Heart left ventricle (tissue), 16 donors: ENCODE measurements at regions not wholly inside any gene's neighbourhood (a gene's known extent, or its start where the extent isn't known, plus 50 kb on each side); places are given as distances from the start of the nearest gene placed in this dataset.

ENCODE experiments used
- ATAC-seq, 4 donors: fragments of 200-7000 bp; cut with Tn5 transposase; one replicate each; pipeline ENCODE4 v1.9.1; 2020 to 2022; ENCODE audit warnings: moderate library complexity in 4 of 4, mild to moderate bottlenecking in 3 of 4, moderate number of reproducible peaks in 1 of 4
- DNase-seq, 5 donors: peaks; one replicate each; pipeline ENCODE4 v3.0.0-alpha.2; 2020
- H3K27ac ChIP-seq, 12 donors: fragments of 200-600 bp; sonication (generic) in 4 of 12; one replicate each; pipeline versions ENCODE4 v1.5.0 to v1.8.0; 2016 to 2022; ENCODE audit warnings: mild to moderate bottlenecking in 2 of 12
- H3K27me3 ChIP-seq, 9 donors: fragments of 200-600 bp; sonication (generic) in 2 of 9; one replicate each; pipeline versions ENCODE4 v1.5.1 to v1.8.0; 2016 to 2022; ENCODE audit warnings: mild to moderate bottlenecking in 3 of 9
- H3K36me3 ChIP-seq, 9 donors: fragments of 200-600 bp; sonication (generic) in 2 of 9; one replicate each; pipeline versions ENCODE4 v1.5.0 to v1.8.0; 2018 to 2022; ENCODE audit warnings: mild to moderate bottlenecking in 2 of 9
- H3K4me1 ChIP-seq, 12 donors: fragments of 200-600 bp; sonication (generic) in 4 of 12; one replicate each; pipeline versions ENCODE4 v1.5.0 to v1.8.0; 2016 to 2022; ENCODE audit warnings: mild to moderate bottlenecking in 3 of 12
- H3K4me3 ChIP-seq, 12 donors: fragments of 200-600 bp; sonication (generic) in 4 of 12; one replicate each; pipeline versions ENCODE4 v1.5.0 to v1.8.0; 2017 to 2022; ENCODE audit warnings: mild to moderate bottlenecking in 9 of 12, moderate library complexity in 4 of 12
- H3K9me3 ChIP-seq, 12 donors: fragments of 200-600 bp; sonication (generic) in 4 of 12; one replicate each; pipeline versions ENCODE4 v1.5.0 to v1.8.0; 2016 to 2022; ENCODE audit warnings: mild to moderate bottlenecking in 1 of 12
- POLR2A ChIP-seq, 2 donors: fragments of 450-650 bp; IDR thresholded peaks; one replicate each; pipeline ENCODE4 v1.6.1; 2017; ENCODE audit warnings: antibody characterized with exemption in 2 of 2, mild to moderate bottlenecking in 2 of 2, moderate library complexity in 2 of 2
- WGBS, 4 donors: extraction: QIAGEN DNeasy Blood & Tissue Kit in 2 of 4; methylation state at CpG; one replicate each; pipeline versions ENCODE4 v1.1.5 to v1.1.7; 2013 to 2018; 5-methylcytosine and 5-hydroxymethylcytosine counted together
- intact Hi-C, 10 donors: fragments of 100-400 bp; cut with DNase I; formaldehyde crosslinking; loops; one replicate each; pipeline versions ENCODE4 v1.11.1 to v1.14.2; 2022
- TF ChIP-seq, protein P1 (sequence below), 12 donors: fragments of 200-600 bp; sonication (generic) in 4 of 12; IDR thresholded peaks; one replicate each; pipeline versions ENCODE4 v1.5.0 to v1.8.0; 2018 to 2022; ENCODE audit warnings: antibody characterized with exemption in 12 of 12, mild to moderate bottlenecking in 5 of 12
- donor health status: ischemic (EF 13 %, LVEDD 7.1; RV severe dilation, severe dysfunction).
- donor health status: healthy with polysubstance abuse.
- donor health status: DM: no; HTN: yes; CAD: no.
- donor health status: DM: no; HTN: no; CAD: no.
- donor health status: ischemic (EF 25% LVEDD 6.9; RV normal size, moderate dysfunction).
- donor health status: ischemic (EF 25% LVEDD 5.7; RV mildly dilated, moderate dysfunction).
- donor health status: healthy.
- donor health status: DM: yes; HTN: yes; CAD: no.
- donor health status: ischemic (EF 35%, LVEDD 5.7; RV mildly dilated, moderate dysfunction).
- donor health status: nonischemic (EF 11% LVEDD 7.7; RV severe dilation, severe dysfunction).
- donor health status: DM: yes; HTN: yes; CAD: no.
- donor health status: PGD.
- donor health status: ischemic (EF 29% LVEDD 5.4; RV normal size, mild dysfunction).
- donor health status: nonischemic (EF 23%, LVEDD 6.1; RV moderate dilation, normal function).

DNA sequence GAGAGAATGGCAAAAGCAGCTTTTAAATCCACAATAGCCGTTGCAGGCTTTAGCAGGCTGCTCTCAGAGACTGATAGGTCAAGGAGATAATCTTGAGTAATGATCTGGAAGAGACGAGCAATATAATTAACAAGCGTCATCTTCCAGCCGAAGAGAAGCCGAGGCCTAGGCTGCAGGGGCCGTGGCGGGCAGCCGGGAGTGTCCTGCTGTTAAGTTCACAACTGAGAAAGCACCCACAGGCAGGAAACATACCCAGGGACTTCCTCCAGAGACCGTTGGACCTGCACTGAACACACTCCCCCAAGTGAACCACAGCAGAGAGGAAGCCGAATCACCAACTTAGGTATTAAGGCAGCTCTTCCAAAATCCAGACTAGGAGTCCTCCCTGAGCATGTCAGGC, 182.3 kb downstream of the IRX2 start:
- DNase-seq (no peak), ATAC-seq (no peak)
- Histone ChIP-seq H3K4me1 (no peaks in the 10 kb centered on the region), H3K27ac (no peak overlapping the region), H3K36me3 (no peaks in the 10 kb centered on the region), H3K9me3 (peaks cover 0 to 9% (median 0%) of the 10 kb centered on the region in 12 donors), H3K27me3 (peaks cover 0 to 14% (median 0%) of the 10 kb centered on the region in 9 donors), H3K4me3 (no peak overlapping the region)
- intact Hi-C loops, result no loop called here
- WGBS, 4 donors, result 64 to 74% (median 68%) methylated on average over 10 of the region's 10 CpGs
- TF ChIP-seq, protein P1, sequence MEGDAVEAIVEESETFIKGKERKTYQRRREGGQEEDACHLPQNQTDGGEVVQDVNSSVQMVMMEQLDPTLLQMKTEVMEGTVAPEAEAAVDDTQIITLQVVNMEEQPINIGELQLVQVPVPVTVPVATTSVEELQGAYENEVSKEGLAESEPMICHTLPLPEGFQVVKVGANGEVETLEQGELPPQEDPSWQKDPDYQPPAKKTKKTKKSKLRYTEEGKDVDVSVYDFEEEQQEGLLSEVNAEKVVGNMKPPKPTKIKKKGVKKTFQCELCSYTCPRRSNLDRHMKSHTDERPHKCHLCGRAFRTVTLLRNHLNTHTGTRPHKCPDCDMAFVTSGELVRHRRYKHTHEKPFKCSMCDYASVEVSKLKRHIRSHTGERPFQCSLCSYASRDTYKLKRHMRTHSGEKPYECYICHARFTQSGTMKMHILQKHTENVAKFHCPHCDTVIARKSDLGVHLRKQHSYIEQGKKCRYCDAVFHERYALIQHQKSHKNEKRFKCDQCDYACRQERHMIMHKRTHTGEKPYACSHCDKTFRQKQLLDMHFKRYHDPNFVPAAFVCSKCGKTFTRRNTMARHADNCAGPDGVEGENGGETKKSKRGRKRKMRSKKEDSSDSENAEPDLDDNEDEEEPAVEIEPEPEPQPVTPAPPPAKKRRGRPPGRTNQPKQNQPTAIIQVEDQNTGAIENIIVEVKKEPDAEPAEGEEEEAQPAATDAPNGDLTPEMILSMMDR (IDR thresholded peaks at IDR 0.05), result no peak
- TF ChIP-seq POLR2A (IDR thresholded peaks at IDR 0.05), result no peak

DNA sequence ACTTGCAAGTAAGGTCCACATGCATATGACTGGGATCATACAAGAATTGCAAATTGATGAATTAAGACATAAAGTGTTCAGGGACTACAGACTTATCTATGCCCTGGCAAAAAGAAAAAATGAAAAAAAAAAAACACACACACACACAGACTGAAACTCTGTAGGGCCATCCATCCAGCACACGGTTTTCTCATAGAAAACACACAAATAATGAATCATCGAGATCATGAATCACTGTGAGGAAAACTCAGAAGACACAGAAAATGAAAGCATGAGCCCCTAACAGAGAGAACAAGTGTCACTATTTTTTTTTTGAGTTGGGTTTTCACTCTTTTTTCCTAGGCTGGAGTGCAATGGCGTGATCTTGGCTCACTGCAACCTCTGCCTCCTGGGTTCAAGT, 185.2 kb downstream of the IRX2 start:
- TF ChIP-seq POLR2A (IDR thresholded peaks at IDR 0.05), result no peak
- TF ChIP-seq, protein P1 (IDR thresholded peaks at IDR 0.05), result no peak
- Histone ChIP-seq H3K27me3 (peaks cover 0 to 14% (median 0%) of the 10 kb centered on the region in 9 donors), H3K4me1 (no peaks in the 10 kb centered on the region), H3K9me3 (peaks cover 0 to 9% (median 0%) of the 10 kb centered on the region in 12 donors), H3K36me3 (no peaks in the 10 kb centered on the region), H3K27ac (no peak overlapping the region), H3K4me3 (no peak overlapping the region)
- DNase-seq (no peak), ATAC-seq (no peak)
- 73 to 80% (median 76%) methylated on average over 3 of the region's 3 CpGs for WGBS, 4 donors
- intact Hi-C loops, result no loop called here

- H3K4me3 ChIP-seq, result no peak overlapping the region
- no peak overlapping the region for H3K27ac ChIP-seq
- TF ChIP-seq, protein P1 (IDR thresholded peaks at IDR 0.05), result no peak
- TF ChIP-seq POLR2A (IDR thresholded peaks at IDR 0.05), result no peak
- ATAC-seq (no peak), DNase-seq (no peak)
- H3K9me3 ChIP-seq, result peaks cover 0 to 9% (median 0%) of the 10 kb centered on the region in 12 donors
- peaks cover 0 to 14% (median 0%) of the 10 kb centered on the region in 9 donors for H3K27me3 ChIP-seq
- no peaks in the 10 kb centered on the region for H3K36me3 ChIP-seq
- intact Hi-C loops, result no loop called here
- WGBS, 4 donors, result 67 to 92% (median 82%) methylated on average over 6 of the region's 6 CpGs
- H3K4me1 ChIP-seq, result no peaks in the 10 kb centered on the region
These were observed 186.3 kb downstream of the IRX2 start for GRCh38 chr5:2565147-2565546.

DNA sequence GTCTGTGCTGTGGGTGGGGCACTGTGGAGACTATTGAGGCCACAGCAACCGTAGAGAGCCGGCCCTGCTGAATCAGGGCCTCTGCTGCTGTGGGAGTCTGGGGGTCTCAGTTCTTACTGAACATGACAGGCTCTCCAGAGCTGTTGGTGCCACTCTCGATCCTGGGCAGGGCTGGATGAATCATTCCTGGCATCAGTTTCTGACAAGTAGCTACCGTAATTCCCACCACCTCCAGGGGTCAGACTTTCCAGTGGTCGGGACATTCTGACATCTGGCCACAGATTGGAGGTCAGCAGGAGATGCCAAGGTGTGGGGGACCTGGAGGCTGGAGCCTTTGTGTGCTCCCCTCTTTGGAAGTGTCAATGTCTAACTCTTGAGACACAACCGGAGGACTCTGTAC, 188.4 kb downstream of the IRX2 start:
- H3K4me3 ChIP-seq, result no peak overlapping the region
- no peak for TF ChIP-seq POLR2A (IDR thresholded peaks at IDR 0.05)
- TF ChIP-seq, protein P1 (IDR thresholded peaks at IDR 0.05), result no peak
- no peak overlapping the region for H3K27ac ChIP-seq
- DNase-seq (no peak), ATAC-seq (no peak)
- 66 to 82% (median 76%) methylated on average over 3 to 6 of the region's 6 CpGs for WGBS, 4 donors
- peaks cover 0 to 9% (median 0%) of the 10 kb centered on the region in 12 donors for H3K9me3 ChIP-seq
- H3K36me3 ChIP-seq, result no peaks in the 10 kb centered on the region
- H3K27me3 ChIP-seq, result peaks cover 0 to 8% (median 0%) of the 10 kb centered on the region in 9 donors
- intact Hi-C loops, result no loop called here
- H3K4me1 ChIP-seq, result no peaks in the 10 kb centered on the region
